HEK293 (cell line): ENCODE measurements at regions not wholly inside any gene's neighbourhood (a gene's known extent, or its start where the extent isn't known, plus 50 kb on each side); places are given as distances from the start of the nearest gene placed in this dataset.
A peak's percentile ranks its signal among the peaks of the same experiment; 100 is the strongest.

Experiments
- CTCF ChIA-PET: fragments of 350-600 bp; formaldehyde crosslinking; extraction: SDS; loops from one replicate; lab custom pipeline; 2021; ENCODE audit warnings: antibody characterized with exemption; lab: Yijun Ruan, JAX
- POLR2A ChIA-PET: fragments of 300-600 bp; formaldehyde crosslinking; extraction: SDS; loops from one replicate; lab custom pipeline; 2020; ENCODE audit warnings: antibody characterized with exemption, inconsistent platforms; lab: Yijun Ruan, JAX
- H3K27ac ChIP-seq: fragments of 200-500 bp; sonication (Bioruptor generic); 2 replicates; pipeline ENCODE4 v1.5.1; 2014; ENCODE audit warnings: low read depth, low read length, control low read depth, inconsistent platforms; ENCODE audit errors: extremely low read depth
- H3K36me3 ChIP-seq, 2 experiments: fragments of 200-500 bp in 1 of 2; sonication (Bioruptor generic) in 1 of 2; 1 replicate in 1 of 2; 2 replicates in 1 of 2; pipeline ENCODE4 v1.5.1; 2014 to 2017; ENCODE audit warnings: inconsistent platforms in 2 of 2, low read length in 2 of 2; ENCODE audit not compliant: control insufficient read depth in 2 of 2, insufficient read depth in 1 of 2
- H3K4me1 ChIP-seq: fragments of 200-500 bp; sonication (Bioruptor generic); 2 replicates; pipeline ENCODE4 v1.5.1; 2014; ENCODE audit warnings: mild to moderate bottlenecking, low read length, inconsistent platforms; ENCODE audit not compliant: control insufficient read depth, insufficient read depth
- H3K4me3 ChIP-seq: 2 replicates; pipeline ENCODE4 v1.5.1; 2011; ENCODE audit warnings: low read depth, mild to moderate bottlenecking, control low read depth, low read length, moderate library complexity
- H3K9me3 ChIP-seq: fragments of 200-500 bp; sonication (Bioruptor generic); 2 replicates; pipeline ENCODE4 v1.5.1; 2014; ENCODE audit warnings: low read depth, low read length, inconsistent platforms; ENCODE audit not compliant: control insufficient read depth, insufficient read depth
- GLIS1 ChIP-seq: fragments of 450-650 bp; formaldehyde crosslinking; IDR thresholded peaks from 2 replicates; pipeline ENCODE4 v1.5.1; 2016; ENCODE audit warnings: missing biosample characterization, missing genetic modification characterization
- HOXA7 ChIP-seq: sonication (generic); formaldehyde crosslinking; IDR thresholded peaks from 2 replicates; pipeline ENCODE4 v1.8.1; 2022; ENCODE audit warnings: missing genetic modification reagents, borderline replicate concordance
- KLF16 ChIP-seq: fragments of 450-650 bp; formaldehyde crosslinking; IDR thresholded peaks from 2 replicates; pipeline ENCODE4 v1.5.1; 2017; ENCODE audit warnings: missing biosample characterization, missing genetic modification characterization
- TCF7L2 ChIP-seq: IDR thresholded peaks from 2 replicates; pipeline ENCODE4 v1.6.1; 2011; ENCODE audit warnings: low read depth, mild to moderate bottlenecking, inconsistent platforms, low read length, moderate library complexity, borderline replicate concordance
- ZBTB17 ChIP-seq: fragments of 450-650 bp; formaldehyde crosslinking; IDR thresholded peaks from 2 replicates; pipeline ENCODE4 v1.5.1; 2016; ENCODE audit warnings: missing biosample characterization, missing genetic modification characterization
- ZBTB48 ChIP-seq: fragments of 450-650 bp; formaldehyde crosslinking; IDR thresholded peaks from 2 replicates; pipeline ENCODE4 v1.5.1; 2016; ENCODE audit warnings: missing biosample characterization, missing genetic modification characterization
- ZFP41 ChIP-seq: fragments of 450-650 bp; formaldehyde crosslinking; IDR thresholded peaks from 2 replicates; pipeline ENCODE4 v1.5.1; 2016; ENCODE audit warnings: missing biosample characterization, missing genetic modification characterization, borderline replicate concordance
- ZNF138 ChIP-seq: fragments of 450-650 bp; formaldehyde crosslinking; IDR thresholded peaks from 2 replicates; pipeline ENCODE4 v1.5.1; 2016; ENCODE audit warnings: missing biosample characterization, missing genetic modification characterization, borderline replicate concordance
- ZNF214 ChIP-seq: fragments of 450-650 bp; formaldehyde crosslinking; IDR thresholded peaks from 2 replicates; pipeline ENCODE4 v1.5.1; 2017; ENCODE audit warnings: missing biosample characterization, mild to moderate bottlenecking, missing genetic modification characterization, borderline replicate concordance
- ZNF37A ChIP-seq: fragments of 450-650 bp; IDR thresholded peaks from 2 replicates; pipeline ENCODE4 v1.5.1; 2018; ENCODE audit warnings: missing biosample characterization, missing genetic modification characterization
- ZNF529 ChIP-seq: fragments of 450-650 bp; formaldehyde crosslinking; IDR thresholded peaks from 2 replicates; pipeline ENCODE4 v1.5.1; 2017; ENCODE audit warnings: missing genetic modification characterization, missing biosample characterization; ENCODE audit not compliant: insufficient replicate concordance
- ZNF585B ChIP-seq: fragments of 450-650 bp; formaldehyde crosslinking; IDR thresholded peaks from 2 replicates; pipeline ENCODE4 v1.5.1; 2016; ENCODE audit warnings: missing biosample characterization, missing genetic modification characterization
- ZNF654 ChIP-seq: fragments of 450-650 bp; formaldehyde crosslinking; IDR thresholded peaks from 2 replicates; pipeline ENCODE4 v1.5.1; 2016; ENCODE audit warnings: low read depth, missing biosample characterization, missing genetic modification characterization
- ZNF664 ChIP-seq: fragments of 450-650 bp; formaldehyde crosslinking; IDR thresholded peaks from 2 replicates; pipeline ENCODE4 v1.5.1; 2016; ENCODE audit warnings: missing biosample characterization, missing genetic modification characterization
- ZNF707 ChIP-seq: fragments of 450-650 bp; formaldehyde crosslinking; IDR thresholded peaks from 2 replicates; pipeline ENCODE4 v1.5.1; 2016; ENCODE audit warnings: missing biosample characterization, missing genetic modification characterization
- ZNF768 ChIP-seq: fragments of 450-650 bp; formaldehyde crosslinking; IDR thresholded peaks from 2 replicates; pipeline ENCODE4 v1.5.1; 2018; ENCODE audit warnings: missing biosample characterization, mild to moderate bottlenecking, missing genetic modification characterization
- TF ChIP-seq, protein P1 (sequence below): fragments of 450-650 bp; formaldehyde crosslinking; IDR thresholded peaks from 2 replicates; pipeline ENCODE4 v1.5.1; 2016; ENCODE audit warnings: missing biosample characterization, missing genetic modification characterization
- TF ChIP-seq, protein P2 (sequence below): fragments of 450-650 bp; IDR thresholded peaks from 2 replicates; pipeline ENCODE4 v1.5.1; 2018; ENCODE audit warnings: missing biosample characterization, mild to moderate bottlenecking, missing genetic modification characterization
- TF ChIP-seq, protein P3 (sequence below): fragments of 450-650 bp; formaldehyde crosslinking; IDR thresholded peaks from 2 replicates; pipeline ENCODE4 v1.5.1; 2016; ENCODE audit warnings: missing biosample characterization, missing genetic modification characterization

DNA sequence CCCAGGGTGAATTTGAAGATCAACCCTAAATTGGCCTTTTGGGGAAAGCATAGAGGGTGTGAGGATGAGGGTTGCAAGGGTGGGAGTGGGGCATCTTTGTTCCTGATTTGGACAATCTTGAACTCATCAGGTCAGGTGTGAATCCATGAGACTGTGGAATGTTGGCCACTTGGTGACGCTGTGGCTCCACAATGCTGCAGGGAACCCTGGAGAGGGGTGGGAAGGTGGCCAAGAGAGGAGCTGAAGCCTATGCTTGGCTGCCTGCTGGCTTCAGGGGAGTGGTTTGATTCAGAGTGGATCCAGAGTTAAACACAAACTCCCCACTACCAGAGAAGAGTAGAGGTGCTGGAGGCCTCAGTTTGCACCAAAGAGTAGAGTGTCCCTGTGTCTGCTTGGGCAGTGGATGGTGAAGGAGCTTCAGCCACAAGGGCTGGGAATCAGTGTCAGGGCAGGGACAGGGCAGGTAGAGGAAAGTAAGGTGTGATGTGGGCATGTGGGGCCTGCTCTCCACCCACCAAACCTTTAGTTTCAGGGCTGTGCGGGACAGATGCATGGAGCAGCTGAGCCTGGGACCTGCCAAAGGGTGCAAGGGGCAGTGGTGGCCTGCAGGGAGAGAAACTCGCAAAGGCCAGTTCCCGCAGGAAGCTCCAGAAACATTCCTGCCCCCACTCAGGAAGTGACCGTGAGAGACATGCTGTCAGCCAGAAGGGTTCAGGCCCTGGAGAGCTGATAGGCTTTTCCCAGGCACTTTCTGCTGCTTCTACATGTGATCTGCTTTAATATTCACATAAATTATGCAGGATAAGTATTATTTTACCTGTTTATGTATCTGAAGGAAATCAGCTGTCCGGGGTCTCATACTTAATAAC lies 81.0 kb upstream of the PRSS58 start:
- no peak for TF ChIP-seq ZNF585B (tag by site-specific recombination)
- TF ChIP-seq ZNF768 (tag by site-specific recombination) = no peak
- no peak for TF ChIP-seq GLIS1 (tag by site-specific recombination)
- peak; percentile 59 for TF ChIP-seq ZBTB17
- TF ChIP-seq, protein P1, sequence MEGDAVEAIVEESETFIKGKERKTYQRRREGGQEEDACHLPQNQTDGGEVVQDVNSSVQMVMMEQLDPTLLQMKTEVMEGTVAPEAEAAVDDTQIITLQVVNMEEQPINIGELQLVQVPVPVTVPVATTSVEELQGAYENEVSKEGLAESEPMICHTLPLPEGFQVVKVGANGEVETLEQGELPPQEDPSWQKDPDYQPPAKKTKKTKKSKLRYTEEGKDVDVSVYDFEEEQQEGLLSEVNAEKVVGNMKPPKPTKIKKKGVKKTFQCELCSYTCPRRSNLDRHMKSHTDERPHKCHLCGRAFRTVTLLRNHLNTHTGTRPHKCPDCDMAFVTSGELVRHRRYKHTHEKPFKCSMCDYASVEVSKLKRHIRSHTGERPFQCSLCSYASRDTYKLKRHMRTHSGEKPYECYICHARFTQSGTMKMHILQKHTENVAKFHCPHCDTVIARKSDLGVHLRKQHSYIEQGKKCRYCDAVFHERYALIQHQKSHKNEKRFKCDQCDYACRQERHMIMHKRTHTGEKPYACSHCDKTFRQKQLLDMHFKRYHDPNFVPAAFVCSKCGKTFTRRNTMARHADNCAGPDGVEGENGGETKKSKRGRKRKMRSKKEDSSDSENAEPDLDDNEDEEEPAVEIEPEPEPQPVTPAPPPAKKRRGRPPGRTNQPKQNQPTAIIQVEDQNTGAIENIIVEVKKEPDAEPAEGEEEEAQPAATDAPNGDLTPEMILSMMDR = peak; percentile 79
- TF ChIP-seq ZNF654 (tag by site-specific recombination) = peak; percentile 54
- TF ChIP-seq ZNF529 (tag by site-specific recombination) = no peak
- no peak for TF ChIP-seq KLF16 (tag by site-specific recombination)
- no peak for TF ChIP-seq ZNF138 (tag by site-specific recombination)
- TF ChIP-seq ZNF37A (tag by site-specific recombination) = no peak
- TF ChIP-seq ZBTB48 (tag by site-specific recombination) = 0 out of 2 replicates have a peak, but pooled peaks have one; percentile 17
- no peak for TF ChIP-seq ZNF214 (tag by site-specific recombination)
- TF ChIP-seq, protein P2, sequence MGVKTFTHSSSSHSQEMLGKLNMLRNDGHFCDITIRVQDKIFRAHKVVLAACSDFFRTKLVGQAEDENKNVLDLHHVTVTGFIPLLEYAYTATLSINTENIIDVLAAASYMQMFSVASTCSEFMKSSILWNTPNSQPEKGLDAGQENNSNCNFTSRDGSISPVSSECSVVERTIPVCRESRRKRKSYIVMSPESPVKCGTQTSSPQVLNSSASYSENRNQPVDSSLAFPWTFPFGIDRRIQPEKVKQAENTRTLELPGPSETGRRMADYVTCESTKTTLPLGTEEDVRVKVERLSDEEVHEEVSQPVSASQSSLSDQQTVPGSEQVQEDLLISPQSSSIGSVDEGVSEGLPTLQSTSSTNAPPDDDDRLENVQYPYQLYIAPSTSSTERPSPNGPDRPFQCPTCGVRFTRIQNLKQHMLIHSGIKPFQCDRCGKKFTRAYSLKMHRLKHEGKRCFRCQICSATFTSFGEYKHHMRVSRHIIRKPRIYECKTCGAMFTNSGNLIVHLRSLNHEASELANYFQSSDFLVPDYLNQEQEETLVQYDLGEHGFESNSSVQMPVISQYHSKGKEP (tag by site-specific recombination) = no peak
- no peak for TF ChIP-seq ZNF707 (tag by site-specific recombination)
- TF ChIP-seq, protein P3, sequence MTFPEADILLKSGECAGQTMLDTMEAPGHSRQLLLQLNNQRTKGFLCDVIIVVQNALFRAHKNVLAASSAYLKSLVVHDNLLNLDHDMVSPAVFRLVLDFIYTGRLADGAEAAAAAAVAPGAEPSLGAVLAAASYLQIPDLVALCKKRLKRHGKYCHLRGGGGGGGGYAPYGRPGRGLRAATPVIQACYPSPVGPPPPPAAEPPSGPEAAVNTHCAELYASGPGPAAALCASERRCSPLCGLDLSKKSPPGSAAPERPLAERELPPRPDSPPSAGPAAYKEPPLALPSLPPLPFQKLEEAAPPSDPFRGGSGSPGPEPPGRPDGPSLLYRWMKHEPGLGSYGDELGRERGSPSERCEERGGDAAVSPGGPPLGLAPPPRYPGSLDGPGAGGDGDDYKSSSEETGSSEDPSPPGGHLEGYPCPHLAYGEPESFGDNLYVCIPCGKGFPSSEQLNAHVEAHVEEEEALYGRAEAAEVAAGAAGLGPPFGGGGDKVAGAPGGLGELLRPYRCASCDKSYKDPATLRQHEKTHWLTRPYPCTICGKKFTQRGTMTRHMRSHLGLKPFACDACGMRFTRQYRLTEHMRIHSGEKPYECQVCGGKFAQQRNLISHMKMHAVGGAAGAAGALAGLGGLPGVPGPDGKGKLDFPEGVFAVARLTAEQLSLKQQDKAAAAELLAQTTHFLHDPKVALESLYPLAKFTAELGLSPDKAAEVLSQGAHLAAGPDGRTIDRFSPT = no peak
- no peak for TF ChIP-seq ZNF664 (tag by site-specific recombination)
- TF ChIP-seq HOXA7 (CRISPR knock-in tag) = no peak
- no peak for TF ChIP-seq TCF7L2
- TF ChIP-seq ZFP41 (tag by site-specific recombination) = no peak
- no peaks in the 10 kb centered on the region for H3K36me3 ChIP-seq
- H3K9me3 ChIP-seq = no peaks in the 10 kb centered on the region
- no peak overlapping the region for H3K4me3 ChIP-seq
- ChIA-PET POLR2A (no interaction called here), CTCF (interaction anchor here (0.6 to 3.7 kb wide), 50 partner anchors 8 to 1072 kb away, joined by 3 to 25 read pairs (median 4); no protein-coding TSS in a partner anchor)
- H3K27ac ChIP-seq = no peak overlapping the region
- no peaks in the 10 kb centered on the region for H3K4me1 ChIP-seq
